Adipose tissue (tissue), 3 donors: ENCODE measurements at regions not wholly inside any gene's neighbourhood (a gene's known extent, or its start where the extent isn't known, plus 50 kb on each side); places are given as distances from the start of the nearest gene placed in this dataset.

ENCODE experiments used
- H3K27ac ChIP-seq: one replicate; pipeline ENCODE4 v1.5.1; 2013; ENCODE audit warnings: low read depth, low read length
- WGBS, 3 donors: extraction: QIAGEN DNeasy Blood & Tissue Kit; methylation state at CpG; one replicate each; pipeline ENCODE4 v1.1.7; 2013; 5-methylcytosine and 5-hydroxymethylcytosine counted together
- donor health status: healthy with polysubstance abuse.
- donor health status: Bipolar disorder and iron deficiency.
- donor health status: healthy.

DNA sequence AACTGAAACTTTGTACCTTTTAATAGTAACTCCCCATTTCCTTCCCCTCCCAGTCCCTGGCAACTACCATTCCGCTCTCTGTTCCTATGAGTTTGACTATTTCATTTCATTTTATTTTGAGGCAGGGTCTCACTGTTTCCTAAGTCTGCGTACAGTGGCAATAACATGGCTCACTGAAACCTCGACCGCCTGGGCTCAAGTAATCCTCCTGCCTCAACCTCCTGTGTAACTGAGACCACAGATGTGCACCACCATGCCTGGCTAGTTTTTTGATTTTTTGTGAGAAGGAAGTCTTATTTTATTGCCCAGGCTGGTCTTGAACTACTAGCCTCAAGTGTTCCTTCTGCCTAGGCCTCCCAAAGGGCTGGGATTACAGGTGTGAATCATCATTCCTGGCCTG lies 808.1 kb downstream of the CDH11 start:
- WGBS, 3 donors: 85 to 92% (median 91%) methylated on average over 4 of the region's 4 CpGs
- no peak overlapping the region for H3K27ac ChIP-seq

DNA sequence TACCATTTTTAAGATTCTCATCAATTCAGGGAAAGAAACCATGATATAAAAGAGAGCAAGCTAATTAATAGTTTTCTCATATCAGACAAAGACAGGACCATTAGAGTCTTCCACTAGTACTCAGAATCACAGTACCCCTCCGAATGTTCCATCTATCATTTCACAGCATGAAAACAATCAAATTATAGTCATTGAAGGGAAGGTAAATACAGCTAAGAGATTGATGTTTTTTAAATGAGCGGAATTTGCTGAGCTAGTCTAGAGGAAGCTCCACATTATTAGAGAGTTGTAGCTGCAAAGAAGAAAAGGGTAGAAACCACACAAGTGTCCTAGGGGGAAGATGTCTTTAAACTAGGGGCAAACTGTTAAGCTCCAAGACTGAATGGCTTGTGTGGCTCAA lies 808.9 kb downstream of the CDH11 start:
- no peak overlapping the region for H3K27ac ChIP-seq
- 49 to 88% (median 80%) methylated on average over 2 of the region's 2 CpGs for WGBS, 3 donors

DNA sequence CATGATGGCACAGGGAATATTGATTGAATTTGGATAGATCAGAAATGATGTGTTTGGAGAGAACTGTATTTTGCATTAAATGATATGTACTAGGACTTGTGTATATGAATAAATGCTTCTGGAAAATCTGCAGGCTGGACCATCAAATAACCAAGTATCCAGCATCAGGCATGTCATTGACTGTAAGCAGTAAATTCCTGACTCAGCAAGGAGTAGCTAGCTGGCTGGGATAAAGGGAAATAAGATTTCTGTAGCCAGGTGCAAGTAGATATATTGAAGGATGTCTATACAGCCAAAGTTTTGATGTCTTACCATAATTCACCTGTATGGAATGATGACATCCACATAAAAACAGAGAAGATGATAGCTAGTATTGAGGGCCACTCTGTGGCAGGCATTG lies 809.6 kb downstream of the CDH11 start:
- no peak overlapping the region for H3K27ac ChIP-seq

DNA sequence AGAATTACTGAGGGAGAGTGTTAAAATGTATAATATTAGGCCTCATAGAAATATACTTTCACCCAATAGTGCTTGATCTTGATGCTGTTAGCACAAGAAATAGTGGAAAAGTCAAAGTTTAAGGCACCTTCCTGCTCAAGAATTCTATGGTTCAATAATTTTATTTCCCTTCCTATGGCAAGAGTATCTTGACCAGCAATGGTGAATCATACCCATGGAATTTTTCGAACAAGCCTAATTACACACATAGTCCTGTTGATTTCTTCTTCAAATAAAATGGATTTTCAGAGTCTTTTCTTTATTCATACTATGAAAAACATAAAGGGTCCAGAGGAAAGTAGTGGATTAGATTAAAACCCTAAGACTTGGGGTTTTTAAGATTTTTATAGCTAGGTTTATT lies 810.6 kb downstream of the CDH11 start:
- 90 to 93% (median 90%) methylated on average over 1 of the region's 1 CpG for WGBS, 3 donors
- no peak overlapping the region for H3K27ac ChIP-seq

DNA sequence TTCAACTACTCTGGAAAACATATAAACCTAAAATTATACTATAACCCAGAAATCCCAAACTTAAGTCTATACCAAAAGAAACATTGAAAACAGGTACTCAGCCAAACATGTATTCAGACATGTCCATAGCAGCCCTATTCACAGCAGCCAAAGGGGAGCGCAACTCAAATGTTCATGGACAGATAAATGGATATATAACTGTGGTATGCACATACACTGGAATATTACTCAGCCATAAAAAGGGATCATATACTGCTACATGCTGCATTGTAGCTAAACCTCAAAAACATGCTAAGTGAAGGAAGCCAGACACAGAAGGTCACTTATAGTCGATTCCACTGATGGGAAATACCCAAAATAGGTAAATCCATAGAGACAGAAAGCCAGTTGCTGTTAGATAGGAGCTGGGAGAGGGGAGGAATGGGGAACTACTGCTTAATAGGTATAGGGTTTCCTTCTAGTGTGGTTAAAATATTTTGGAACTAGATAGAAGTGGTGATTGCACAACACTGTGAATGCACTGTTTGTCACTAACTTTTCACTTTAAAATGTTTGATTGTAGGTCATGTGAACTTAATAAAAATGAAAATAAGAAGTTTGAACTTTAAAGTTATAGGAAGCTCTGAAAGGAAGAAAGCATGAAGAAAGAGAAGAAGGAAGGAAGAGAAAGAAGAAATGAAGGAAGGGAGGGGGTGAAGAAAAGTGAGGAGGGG lies 812.3 kb downstream of the CDH11 start:
- no peak overlapping the region for H3K27ac ChIP-seq
- 59 to 77% (median 69%) methylated on average over 2 of the region's 2 CpGs for whole genome bisulfite sequencing, 3 donors

DNA sequence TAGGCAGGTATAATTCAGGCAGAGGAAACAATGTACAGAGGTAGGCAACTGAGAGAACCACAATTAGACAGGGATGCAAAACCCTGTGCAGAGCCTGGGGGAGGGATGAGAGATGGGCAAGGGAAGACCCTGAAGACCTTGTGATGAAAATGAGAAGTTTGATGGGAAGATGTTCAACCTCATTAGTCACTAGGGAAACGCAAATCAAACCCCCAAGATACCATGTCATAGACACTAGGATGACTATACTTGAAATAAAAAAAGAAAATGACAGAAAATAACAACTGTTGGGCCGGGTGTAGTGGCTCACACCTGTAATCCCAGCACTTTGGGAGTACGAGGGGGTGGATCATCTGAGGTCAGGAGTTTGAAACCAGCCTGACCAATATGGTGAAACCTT lies 813.1 kb downstream of the CDH11 start:
- no peak overlapping the region for H3K27ac ChIP-seq
- 76 to 83% (median 83%) methylated on average over 3 of the region's 3 CpGs for WGBS, 3 donors

DNA sequence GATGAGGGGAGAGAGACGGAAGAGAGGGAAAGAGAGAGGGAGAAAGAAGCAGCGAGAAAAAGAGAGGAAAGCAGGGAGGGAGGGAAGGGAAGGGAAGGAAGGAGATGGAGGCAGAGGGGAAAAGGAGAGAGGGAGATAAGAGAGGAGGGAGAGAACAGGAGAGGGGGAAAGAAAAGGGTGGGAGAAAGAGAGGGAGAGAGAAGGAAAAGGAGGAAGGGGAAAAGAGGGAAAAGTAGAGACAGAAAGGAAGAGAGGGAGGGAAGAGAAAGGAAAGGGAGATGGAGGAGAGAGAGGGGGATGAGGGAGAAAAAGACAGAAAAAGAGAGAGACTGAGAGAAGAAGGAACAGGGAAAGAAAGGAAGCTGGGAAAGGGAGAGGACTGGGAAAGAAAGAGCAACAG lies 814.4 kb downstream of the CDH11 start:
- 72 to 91% (median 84%) methylated on average over 2 of the region's 2 CpGs for WGBS, 3 donors
- H3K27ac ChIP-seq: no peak overlapping the region

DNA sequence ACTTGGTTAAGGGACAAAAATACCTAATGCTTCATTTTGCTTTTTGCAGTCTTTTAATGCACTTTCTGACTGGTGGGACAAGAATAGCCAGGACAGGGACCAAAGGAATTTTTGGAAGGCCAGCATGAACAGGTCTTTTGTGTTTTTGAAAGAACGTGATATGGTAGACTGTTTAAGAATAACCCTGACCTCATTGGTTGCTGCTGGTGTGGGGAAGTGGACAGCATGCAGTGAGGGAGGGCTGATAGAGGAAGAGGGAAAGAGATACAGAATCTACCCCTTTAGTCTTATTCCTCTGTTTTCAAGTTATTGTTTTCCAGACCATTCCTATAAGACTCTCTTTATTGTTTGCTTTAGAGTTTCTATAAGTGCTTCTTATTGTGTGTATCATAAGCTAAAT lies 816.2 kb downstream of the CDH11 start:
- WGBS, 3 donors: 46 to 70% (median 64%) methylated on average over 1 of the region's 1 CpG
- H3K27ac ChIP-seq: no peak overlapping the region

DNA sequence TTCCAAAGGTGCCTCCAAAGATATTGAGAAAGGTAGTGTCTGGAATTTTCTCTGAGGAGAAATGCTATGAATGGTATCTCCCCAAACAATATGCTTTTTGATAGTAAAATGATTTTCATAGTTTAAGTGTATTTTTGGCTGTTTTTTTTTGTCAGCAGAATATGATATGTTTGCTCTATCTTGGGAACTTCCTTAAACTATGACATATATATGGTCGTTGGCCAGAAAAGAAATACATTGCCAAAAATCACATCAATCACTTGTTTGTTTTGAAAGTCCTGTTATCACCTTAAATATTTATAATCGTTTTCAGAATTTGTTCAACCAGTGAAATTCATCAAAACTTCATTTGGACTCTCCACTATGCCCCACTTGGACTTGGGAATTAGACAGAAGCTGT lies 816.9 kb downstream of the CDH11 start:
- WGBS, 3 donors: 20 to 32% (median 31%) methylated on average over 2 of the region's 2 CpGs
- no peak overlapping the region for H3K27ac ChIP-seq

DNA sequence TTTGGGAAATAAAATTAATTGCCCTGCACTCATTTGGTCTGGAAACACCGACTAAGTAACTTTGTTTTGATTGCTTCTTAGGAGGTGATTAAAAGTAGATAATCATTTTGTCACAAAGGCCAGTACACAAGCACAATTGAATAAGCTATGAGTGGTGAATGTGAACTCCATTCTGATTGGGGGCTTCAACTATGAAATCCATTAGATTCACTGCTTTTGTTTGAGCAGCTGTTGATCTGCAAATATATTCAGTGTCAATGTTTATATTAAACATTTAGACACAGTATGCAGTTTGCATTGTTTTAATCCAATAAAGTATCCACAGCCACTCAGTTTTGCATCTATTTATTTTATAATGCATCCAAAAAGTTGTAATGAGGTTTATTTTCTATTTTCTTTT lies 817.5 kb downstream of the CDH11 start:
- no peak overlapping the region for H3K27ac ChIP-seq
- 27 to 69% (median 60%) methylated on average over 1 of the region's 1 CpG for whole genome bisulfite sequencing, 3 donors

DNA sequence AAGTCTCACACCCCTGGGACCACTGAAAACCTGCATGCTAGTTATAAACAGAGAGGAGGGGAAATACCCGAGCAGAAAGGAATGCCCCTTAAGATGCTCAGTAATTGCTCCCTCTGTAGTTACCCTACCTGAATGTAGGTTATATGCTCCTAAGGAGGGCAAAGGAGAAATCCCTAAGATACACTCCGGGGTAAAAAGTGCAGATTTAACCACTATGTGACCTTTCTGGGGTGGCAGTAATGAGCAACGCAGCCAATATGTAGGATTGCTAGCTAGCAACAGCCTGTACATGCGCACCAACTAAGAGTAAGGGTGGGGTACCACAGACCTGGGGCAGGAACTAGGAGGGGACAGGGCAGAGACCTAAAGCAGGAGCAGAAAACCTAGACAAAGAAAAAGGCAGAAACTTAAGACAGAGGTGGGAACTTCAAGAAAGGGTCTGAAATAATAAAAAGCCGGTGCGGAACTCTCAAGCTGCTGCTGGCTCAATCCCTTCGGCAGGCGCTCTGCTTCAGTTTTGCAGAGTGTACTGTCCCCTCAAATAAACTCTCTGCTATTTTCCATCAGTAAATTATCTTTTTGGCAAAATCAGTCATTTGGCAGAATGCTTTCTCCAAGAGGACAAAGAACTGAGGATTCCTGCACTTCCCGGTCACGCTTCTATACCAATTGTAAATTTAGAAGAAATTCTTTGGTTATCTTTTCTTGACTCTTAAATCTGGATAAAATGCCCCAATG lies 823.8 kb downstream of the CDH11 start:
- WGBS, 3 donors: 72 to 83% (median 78%) methylated on average over 10 of the region's 10 CpGs
- no peak overlapping the region for H3K27ac ChIP-seq

DNA sequence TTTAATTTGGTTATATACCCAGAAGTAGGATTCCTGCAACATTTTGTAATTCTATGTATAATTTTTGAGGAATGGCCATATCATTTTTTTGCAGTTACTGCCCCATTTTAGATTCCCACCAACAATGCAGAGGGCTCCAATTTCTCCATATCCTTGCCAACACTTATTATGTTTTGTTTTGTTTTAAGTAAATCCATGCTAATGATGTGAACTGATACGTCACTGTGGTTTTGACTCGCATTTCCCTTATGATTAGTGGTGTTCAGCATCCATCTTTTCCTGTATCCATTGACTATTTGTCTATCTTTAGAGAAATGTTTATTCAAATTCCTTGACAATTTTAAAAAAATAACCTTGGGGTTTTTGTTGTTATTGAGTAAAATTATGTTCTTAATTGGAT lies 826.4 kb downstream of the CDH11 start:
- WGBS, 3 donors: 91 to 93% (median 91%) methylated on average over 2 of the region's 2 CpGs
- no peak overlapping the region for H3K27ac ChIP-seq

DNA sequence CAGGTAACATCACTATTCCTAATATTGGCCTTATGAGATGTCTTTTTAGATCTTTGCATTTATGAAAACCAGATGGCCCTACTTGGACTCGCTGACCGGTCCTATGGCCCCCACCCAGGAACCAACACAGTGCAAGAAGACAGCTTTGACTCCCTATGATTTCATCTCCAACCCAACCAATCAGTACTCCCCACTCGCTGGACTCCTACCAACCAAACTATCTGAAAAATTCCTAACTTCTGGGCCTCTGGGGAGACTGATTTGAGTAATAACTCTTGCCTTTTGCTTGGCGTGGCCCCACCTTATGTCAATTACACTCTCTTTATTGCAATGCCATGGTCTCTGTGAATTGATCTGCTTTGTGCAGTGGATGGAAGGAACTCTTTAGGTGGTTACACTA lies 828.9 kb downstream of the CDH11 start:
- WGBS, 3 donors: 58 to 78% (median 71%) methylated on average over 4 of the region's 4 CpGs
- no peak overlapping the region for H3K27ac ChIP-seq

DNA sequence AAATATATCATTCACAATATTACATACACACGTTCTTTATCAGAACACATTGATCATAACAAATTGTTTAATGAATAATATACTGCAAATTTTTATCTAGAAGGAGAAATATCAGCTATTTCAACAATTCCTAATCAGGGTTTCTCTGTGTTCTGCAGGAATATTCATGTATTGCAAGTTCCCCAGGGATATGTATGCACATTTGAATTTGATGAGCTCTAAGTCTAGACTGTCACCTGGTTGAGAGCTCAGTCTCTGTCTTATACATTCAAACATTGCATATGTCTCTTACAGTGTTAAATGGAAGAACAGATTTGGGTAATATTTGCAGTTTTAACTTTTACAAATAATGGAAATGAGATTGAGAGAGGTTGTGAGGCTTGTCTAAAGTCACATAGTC lies 829.7 kb downstream of the CDH11 start:
- no peak overlapping the region for H3K27ac ChIP-seq
- 34 to 66% (median 57%) methylated on average over 1 of the region's 1 CpG for WGBS, 3 donors

DNA sequence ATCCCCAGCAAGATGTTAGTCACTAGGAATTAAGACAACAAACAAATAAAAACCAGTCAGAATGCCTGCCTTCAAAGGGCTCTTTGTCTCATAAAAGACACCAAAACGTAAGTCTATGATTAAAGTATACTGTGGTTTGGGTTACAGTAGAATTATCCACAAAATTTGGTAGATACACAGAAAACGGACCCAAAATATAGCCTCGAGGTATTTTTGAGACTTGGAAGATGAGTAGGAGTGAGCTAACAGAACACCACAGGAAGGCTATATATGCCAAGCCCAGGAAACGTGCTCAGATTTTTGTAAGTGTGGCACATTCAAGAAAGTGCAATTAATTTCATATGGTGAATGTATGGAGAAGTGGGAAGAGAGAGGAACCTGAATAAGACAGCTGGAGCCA lies 831.4 kb downstream of the CDH11 start:
- H3K27ac ChIP-seq: no peak overlapping the region
- 61 to 72% (median 69%) methylated on average over 4 of the region's 4 CpGs for WGBS, 3 donors

DNA sequence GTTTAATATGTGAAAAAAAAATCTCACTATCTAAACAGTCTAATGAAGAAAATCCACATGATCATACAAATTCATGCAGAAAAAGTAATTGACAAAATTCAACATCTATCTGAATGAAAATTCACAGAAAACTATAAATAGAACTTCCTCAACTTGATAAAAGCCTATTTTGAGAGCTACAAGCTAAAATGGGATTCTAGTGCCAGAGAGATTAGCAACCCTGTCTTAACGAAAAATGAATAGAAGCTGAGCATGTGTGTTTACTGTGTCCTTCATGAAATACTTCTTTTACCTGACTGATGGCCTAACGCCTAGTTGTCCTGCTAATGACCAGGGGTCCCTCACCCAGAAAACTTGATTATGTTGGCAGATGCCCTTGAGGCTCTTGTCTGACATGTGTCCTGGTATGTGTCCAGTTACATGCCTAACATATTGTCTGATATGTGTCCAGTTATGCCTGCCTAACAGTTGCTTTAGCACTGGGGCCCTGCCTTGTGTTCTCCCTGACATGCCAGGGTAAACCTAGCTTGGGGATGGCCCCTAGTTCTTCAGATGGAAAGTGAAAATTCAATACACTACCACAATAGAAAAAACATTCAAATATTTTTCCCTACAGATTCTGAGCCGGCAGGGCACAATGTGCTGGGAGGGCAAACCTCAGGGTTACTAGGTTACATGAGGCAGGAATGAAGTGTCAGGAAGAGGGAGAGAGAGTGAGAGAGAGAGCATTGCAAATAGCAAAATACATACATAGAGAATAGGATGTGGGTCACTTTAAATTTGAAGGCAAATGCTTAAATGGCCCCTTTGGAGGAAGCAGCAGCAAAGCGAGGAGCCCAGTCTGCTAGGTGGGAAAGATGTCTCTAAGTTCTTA lies 834.0 kb downstream of the CDH11 start:
- no peak overlapping the region for H3K27ac ChIP-seq
- WGBS, 3 donors: 50 to 80% (median 71%) methylated on average over 4 of the region's 4 CpGs

DNA sequence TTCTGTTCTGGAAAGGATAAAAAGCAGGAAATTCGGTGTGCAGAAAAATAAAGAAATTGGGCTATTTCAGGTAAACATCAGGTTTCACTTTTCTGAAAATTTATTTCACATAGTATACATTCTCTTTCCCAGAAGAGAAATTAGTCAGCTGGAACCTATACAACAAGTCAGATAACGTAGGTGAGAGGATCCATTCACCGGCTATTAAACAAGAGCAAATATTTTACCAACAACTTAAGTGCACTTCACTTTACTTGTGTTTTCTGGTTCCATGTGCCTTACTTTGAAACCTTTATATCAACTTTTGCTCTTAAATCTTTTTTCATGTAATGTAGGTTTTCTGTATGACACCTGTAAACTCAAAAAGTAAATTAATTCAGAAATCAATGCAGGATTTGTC lies 839.7 kb downstream of the CDH11 start:
- 43 to 77% (median 72%) methylated on average over 3 of the region's 3 CpGs for WGBS, 3 donors
- H3K27ac ChIP-seq: no peak overlapping the region

DNA sequence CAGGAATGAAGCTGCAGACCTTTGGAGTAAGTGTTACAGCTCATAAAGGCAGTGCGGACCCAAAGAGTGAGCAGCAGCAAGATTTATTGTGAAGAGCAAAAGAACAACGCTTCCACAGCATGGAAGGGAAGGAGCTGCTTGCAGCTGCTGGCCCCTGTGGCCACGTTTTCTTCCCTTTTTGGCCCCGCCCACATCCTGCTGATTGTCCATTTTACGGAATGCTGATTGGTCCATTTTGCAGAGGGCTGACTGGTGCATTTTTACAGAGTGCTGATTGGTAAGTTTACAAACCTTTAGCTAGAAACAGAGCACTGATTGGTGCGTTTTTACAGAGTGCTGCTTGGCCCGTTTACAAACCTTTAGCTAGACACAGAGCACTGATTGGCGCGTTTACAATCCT lies 841.5 kb downstream of the CDH11 start:
- WGBS, 3 donors: 77 to 81% (median 81%) methylated on average over 9 of the region's 9 CpGs

DNA sequence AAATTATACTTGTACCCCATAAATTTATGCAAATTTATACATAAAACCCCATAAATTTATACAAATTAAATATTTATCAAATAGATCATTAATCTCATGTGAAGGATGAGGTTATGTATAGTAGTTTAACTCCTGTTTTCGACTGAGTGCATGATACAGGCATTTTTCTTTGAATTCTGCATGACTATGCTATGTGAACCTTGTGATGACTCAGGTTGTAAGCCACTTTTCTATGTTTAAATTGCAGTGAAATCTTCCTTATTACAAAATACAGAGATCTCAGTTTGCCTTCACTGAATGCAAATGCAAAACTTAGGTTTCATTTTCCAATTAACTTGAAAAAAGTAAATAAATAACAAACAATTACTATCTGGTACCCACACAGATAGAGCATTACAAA lies 843.7 kb downstream of the CDH11 start:
- no peak overlapping the region for H3K27ac ChIP-seq
- WGBS, 3 donors: 45 to 63% (median 58%) methylated on average over 1 of the region's 1 CpG

More for the DNA sequence above, 841.5 kb downstream of the CDH11 start:
- no peak overlapping the region for H3K27ac ChIP-seq
